ENCODE measurements at regions not wholly inside any gene's neighbourhood (a gene's known extent, or its start where the extent isn't known, plus 50 kb on each side); places are given as distances from the start of the nearest gene placed in this dataset.

DNA sequence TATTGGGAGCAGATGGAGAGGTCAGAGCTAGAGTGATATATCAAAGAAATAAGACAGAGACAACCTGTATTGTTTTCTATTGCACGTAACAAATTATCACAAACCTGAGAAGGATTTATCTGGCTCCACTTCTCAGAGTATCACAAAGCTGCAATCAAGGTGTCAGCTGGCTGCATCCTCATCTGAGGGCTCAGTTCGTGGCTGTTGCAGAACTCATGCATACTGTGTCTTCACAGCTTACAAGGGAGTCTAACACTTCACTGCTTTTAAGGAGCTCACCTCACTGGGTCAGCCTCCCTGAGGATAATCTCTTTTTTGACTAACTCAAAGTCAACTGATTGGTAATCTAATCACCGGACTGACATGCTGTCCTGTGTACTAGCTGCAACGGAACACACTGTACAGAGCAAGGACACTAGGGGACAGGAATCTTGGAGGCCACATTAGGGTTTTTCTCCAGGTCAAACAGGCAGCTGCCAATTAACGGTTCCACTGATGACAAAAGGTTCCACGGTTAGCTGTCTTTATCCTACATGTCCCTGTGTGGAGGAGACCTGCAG, 1006.8 kb upstream of the SEMA6D start:
- TF ChIP-seq ZNF549 (CRISPR knock-in tag; IDR thresholded peaks at IDR 0.05) (no peak), ZNF574 (CRISPR knock-in tag; IDR thresholded peaks at IDR 0.05) (no peak), HNRNPK (IDR thresholded peaks at IDR 0.05; ENCODE audit: low read depth, low read length, poor library complexity, severe bottlenecking) (no peak)
